K562 (cell line): ENCODE measurements at regions not wholly inside any gene's neighbourhood (a gene's known extent, or its start where the extent isn't known, plus 50 kb on each side); places are given as distances from the start of the nearest gene placed in this dataset.

Experiments used
- ATF2 ChIP-seq: sonication (generic); formaldehyde crosslinking; IDR thresholded peaks from 2 replicates; pipeline ENCODE4 v1.8.1; 2022; ENCODE audit warnings: missing genetic modification reagents
- BRF2 ChIP-seq: IDR thresholded peaks from 3 replicates; pipeline ENCODE4 v1.6.1; 2011; ENCODE audit warnings: borderline replicate concordance, mild to moderate bottlenecking; ENCODE audit not compliant: insufficient read length, insufficient read depth
- CTCF ChIP-seq, 3 experiments: IDR thresholded peaks in 2 of 3; conservative IDR thresholded peaks in 1 of 3; 2 replicates each; pipeline ENCODE4 v1.5.1; 2011 to 2012; ENCODE audit warnings: low read length in 3 of 3, mild to moderate bottlenecking in 3 of 3, control low read depth in 2 of 3, improper control_type of control experiment in 1 of 3, inconsistent platforms in 1 of 3, low read depth in 1 of 3, mixed read lengths in 1 of 3, moderate library complexity in 1 of 3; ENCODE audit not compliant: insufficient read depth in 2 of 3
- CXXC5 ChIP-seq: fragments of 250-450 bp; sonication (Bioruptor Pico); IDR thresholded peaks from 2 replicates; pipeline ENCODE4 v1.8.0; 2022; ENCODE audit warnings: inconsistent platforms, mild to moderate bottlenecking, moderate library complexity
- ESRRA ChIP-seq: fragments of 450-650 bp; IDR thresholded peaks from 2 replicates; pipeline ENCODE4 v1.6.1; 2014; ENCODE audit warnings: low read depth, mild to moderate bottlenecking, moderate library complexity, borderline replicate concordance
- FIP1L1 ChIP-seq: fragments of 200-400 bp; formaldehyde crosslinking; IDR thresholded peaks from 2 replicates; pipeline ENCODE4 v1.6.1; 2018; ENCODE audit warnings: mild to moderate bottlenecking, low read depth, low read length; ENCODE audit not compliant: poor library complexity, severe bottlenecking
- MLLT1 ChIP-seq, 2 experiments: fragments of 450-650 bp; IDR thresholded peaks; 2 replicates each; pipeline ENCODE4 v1.6.1; 2016
- POLR2AphosphoS5 ChIP-seq: IDR thresholded peaks from 2 replicates; pipeline ENCODE4 v1.6.1; 2011; ENCODE audit warnings: mild to moderate bottlenecking, low read depth, low read length, moderate library complexity; ENCODE audit not compliant: control insufficient read depth, insufficient read depth
- RAD21 ChIP-seq, 2 experiments: fragments of 250-450 bp in 1 of 2; fragments of 450-650 bp in 1 of 2; sonication (Bioruptor Pico) in 1 of 2; formaldehyde crosslinking in 1 of 2; IDR thresholded peaks in 1 of 2; conservative IDR thresholded peaks in 1 of 2; 2 replicates each; pipeline versions ENCODE4 v1.4.0 to v1.8.0; 2020 to 2022; ENCODE audit warnings: mild to moderate bottlenecking in 2 of 2, moderate library complexity in 1 of 2
- SMC3 ChIP-seq: conservative IDR thresholded peaks from 2 replicates; pipeline ENCODE4 v1.6.1; 2011; ENCODE audit warnings: low read depth, low read length, improper control_type of control experiment; ENCODE audit not compliant: insufficient read depth
- U2AF2 ChIP-seq: fragments of 200-400 bp; formaldehyde crosslinking; optimal IDR thresholded peaks from 2 replicates; pipeline ENCODE3; 2017; ENCODE audit warnings: low read depth, mild to moderate bottlenecking, low read length
- ZBTB17 ChIP-seq: fragments of 450-650 bp; formaldehyde crosslinking; IDR thresholded peaks from 2 replicates; pipeline ENCODE4 v1.4.0; 2020; ENCODE audit warnings: mild to moderate bottlenecking

- TF ChIP-seq ZBTB17 (CRISPR knock-in tag) = no peak
- no peak for TF ChIP-seq MLLT1 (IDR thresholded peaks at IDR 0.05)
- TF ChIP-seq U2AF2 = no peak
- TF ChIP-seq BRF2 = no peak
- TF ChIP-seq CTCF (IDR thresholded peaks at IDR 0.05 in 2 of 3, conservative IDR thresholded peaks at IDR 0.05 in 1 of 3; ENCODE audit: insufficient read depth in 2 of 3, low read depth in 1 of 3, low read length in 3 of 3) = no peak
- TF ChIP-seq RAD21 (CRISPR knock-in tag; conservative IDR thresholded peaks at IDR 0.05 in 1 of 2, IDR thresholded peaks at IDR 0.05 in 1 of 2) = no peak
- no peak for TF ChIP-seq CXXC5 (CRISPR knock-in tag)
- TF ChIP-seq SMC3 = no peak
- TF ChIP-seq ESRRA = no peak
- TF ChIP-seq ATF2 = no peak
- TF ChIP-seq POLR2AphosphoS5 = no peak
- TF ChIP-seq FIP1L1 = no peak
Measured at GRCh38 chr10:106185951-106186350, 978.6 kb downstream of the SORCS1 start.
